Left lung (tissue), 4 donors: ENCODE measurements at regions not wholly inside any gene's neighbourhood (a gene's known extent, or its start where the extent isn't known, plus 50 kb on each side); places are given as distances from the start of the nearest gene placed in this dataset.
"Not testable (repeated sequence)": the region's sequence is repeated elsewhere in the genome, so short reads cannot be mapped to it uniquely, and the experiment has no call there.

Experiments used
- ATAC-seq: fragments of 200-7000 bp; cut with Tn5 transposase; one replicate; pipeline ENCODE4 v1.9.1; 2020; ENCODE audit warnings: moderate library complexity
- DNase-seq, 4 donors: peaks; one replicate each; pipeline ENCODE4 v3.0.0-alpha.2; 2013 to 2020
- H3K27ac ChIP-seq, 2 donors: fragments of 200-600 bp; sonication (generic) in 1 of 2; one replicate each; pipeline versions ENCODE4 v1.5.0 to v1.8.0; 2020 to 2021
- H3K27me3 ChIP-seq, 2 donors: fragments of 200-600 bp; sonication (generic) in 1 of 2; one replicate each; pipeline versions ENCODE4 v1.5.0 to v1.8.0; 2020 to 2021
- H3K36me3 ChIP-seq, 2 donors: fragments of 200-600 bp; sonication (generic) in 1 of 2; one replicate each; pipeline versions ENCODE4 v1.5.0 to v1.8.0; 2020 to 2021
- H3K4me1 ChIP-seq, 2 donors: fragments of 200-600 bp; one replicate each; pipeline ENCODE4 v1.8.0; 2021
- H3K4me3 ChIP-seq, 2 donors: fragments of 200-600 bp; sonication (generic) in 1 of 2; one replicate each; pipeline versions ENCODE4 v1.5.0 to v1.8.0; 2020 to 2021; ENCODE audit warnings: mild to moderate bottlenecking in 1 of 2
- H3K9me3 ChIP-seq, 2 donors: fragments of 200-600 bp; sonication (generic) in 1 of 2; one replicate each; pipeline versions ENCODE4 v1.5.0 to v1.8.0; 2020 to 2021
- CTCF ChIP-seq, 2 donors: fragments of 200-600 bp; sonication (generic) in 1 of 2; IDR thresholded peaks; one replicate each; pipeline versions ENCODE4 v1.5.0 to v1.8.0; 2021; ENCODE audit warnings: antibody characterized with exemption in 2 of 2
- intact Hi-C, 2 donors: fragments of 100-400 bp; cut with DNase I; formaldehyde crosslinking; loops; one replicate each; pipeline versions ENCODE4 v1.11.2 to v1.14.2; 2022
- donor health status: DM: no; HTN: yes; CAD: no.
- donor health status: DM: no; HTN: no; CAD: no.

- intact Hi-C loops: no loop called here
- DNase-seq (peak in 1 of 4 donors; percentile 20), ATAC-seq (peak; percentile 69)
- Histone ChIP-seq H3K27ac (peak overlapping the region in 1 of 2 donors; percentile 4), H3K9me3 (peaks cover 0 to 11% of the 10 kb centered on the region in 2 donors), H3K36me3 (no peaks in the 10 kb centered on the region), H3K4me3 (no peak overlapping the region), H3K4me1 (peaks cover 8 to 10% of the 10 kb centered on the region in 2 donors), H3K27me3 (no peaks in the 10 kb centered on the region)
- TF ChIP-seq CTCF (IDR thresholded peaks at IDR 0.05): no peak
These were observed 164.5 kb upstream of the DYRK2 start for GRCh38 chr12:67483871-67484554.

GRCh38 chr12:67484791-67485480 lies 163.6 kb upstream of the DYRK2 start:
- intact Hi-C loops: no loop called here
- ATAC-seq: no peak
- H3K9me3 ChIP-seq: peaks cover 0 to 20% of the 10 kb centered on the region in 2 donors

GRCh38 chr12:67486671-67487070 lies 161.9 kb upstream of the DYRK2 start:
- Histone ChIP-seq H3K27me3 (no peaks in the 10 kb centered on the region), H3K9me3 (peaks cover 0 to 36% of the 10 kb centered on the region in 2 donors), H3K4me1 (peaks cover 8 to 10% of the 10 kb centered on the region in 2 donors), H3K36me3 (no peaks in the 10 kb centered on the region), H3K27ac (no peak overlapping the region), H3K4me3 (no peak overlapping the region)
- no peak for TF ChIP-seq CTCF (IDR thresholded peaks at IDR 0.05)
- no peak for DNase-seq
- ATAC-seq: no peak
- intact Hi-C loops: no loop called here

More at GRCh38 chr12:67484791-67485480, 163.6 kb upstream of the DYRK2 start:
- Histone ChIP-seq H3K36me3 (no peaks in the 10 kb centered on the region), H3K27ac (no peak overlapping the region), H3K27me3 (no peaks in the 10 kb centered on the region), H3K4me1 (peaks cover 8 to 10% of the 10 kb centered on the region in 2 donors), H3K4me3 (no peak overlapping the region)
- no peak for TF ChIP-seq CTCF (IDR thresholded peaks at IDR 0.05)
- DNase-seq: no peak

- H3K9me3 ChIP-seq: peaks cover 0 to 44% of the 10 kb centered on the region in 2 donors
- intact Hi-C loops, DNase-seq, H3K4me3 ChIP-seq, H3K27me3 ChIP-seq, ATAC-seq, H3K4me1 ChIP-seq, H3K27ac ChIP-seq, H3K36me3 ChIP-seq: not testable (repeated sequence)
These were observed 160.2 kb upstream of the DYRK2 start for GRCh38 chr12:67488349-67488748.

GRCh38 chr12:67489007-67489406 lies 159.5 kb upstream of the DYRK2 start:
- ATAC-seq: no peak
- Histone ChIP-seq H3K9me3 (peaks cover 0 to 44% of the 10 kb centered on the region in 2 donors), H3K4me1 (no peaks in the 10 kb centered on the region), H3K27ac (no peak overlapping the region), H3K27me3 (no peaks in the 10 kb centered on the region), H3K36me3 (no peaks in the 10 kb centered on the region), H3K4me3 (no peak overlapping the region)
- intact Hi-C loops: no loop called here
- no peak for DNase-seq
- no peak for TF ChIP-seq CTCF (IDR thresholded peaks at IDR 0.05)
